NCI-H510A (cell line): ENCODE measurements at regions not wholly inside any gene's neighbourhood (a gene's known extent, or its start where the extent isn't known, plus 50 kb on each side); places are given as distances from the start of the nearest gene placed in this dataset.

Experiments
- DNase-seq: peaks from one replicate; lab custom pipeline; 2025; lab: John Stamatoyannopoulos, UW

GRCh38 chr10:78567680-78568455, 500.9 kb upstream of the ZMIZ1 start:
- peak; percentile 60 for DNase-seq

GRCh38 chr10:78568620-78569019, 500.1 kb upstream of the ZMIZ1 start:
- DNase-seq = no peak

GRCh38 chr10:78570633-78571235, 498.0 kb upstream of the ZMIZ1 start:
- DNase-seq = no peak

- no peak for DNase-seq
These were observed 497.5 kb upstream of the ZMIZ1 start for GRCh38 chr10:78571286-78571685.

GRCh38 chr10:78571891-78572290, 496.9 kb upstream of the ZMIZ1 start:
- DNase-seq = no peak

- no peak for DNase-seq
These were observed 496.2 kb upstream of the ZMIZ1 start for GRCh38 chr10:78572565-78572964.

GRCh38 chr10:78574547-78574946, 494.2 kb upstream of the ZMIZ1 start:
- no peak for DNase-seq

- DNase-seq = no peak
These were observed 493.4 kb upstream of the ZMIZ1 start for GRCh38 chr10:78575400-78575799.

GRCh38 chr10:78576276-78576675, 492.5 kb upstream of the ZMIZ1 start:
- no peak for DNase-seq

GRCh38 chr10:78577712-78578111, 491.1 kb upstream of the ZMIZ1 start:
- DNase-seq = no peak

- no peak for DNase-seq
These were observed 489.8 kb upstream of the ZMIZ1 start for GRCh38 chr10:78578929-78579328.

- DNase-seq = no peak
These were observed 489.2 kb upstream of the ZMIZ1 start for GRCh38 chr10:78579576-78579975.

- DNase-seq = no peak
These were observed 488.8 kb upstream of the ZMIZ1 start for GRCh38 chr10:78579995-78580394.

- no peak for DNase-seq
These were observed 487.6 kb upstream of the ZMIZ1 start for GRCh38 chr10:78581133-78581694.

- no peak for DNase-seq
These were observed 486.2 kb upstream of the ZMIZ1 start for GRCh38 chr10:78582540-78582939.

GRCh38 chr10:78584266-78584665, 484.5 kb upstream of the ZMIZ1 start:
- DNase-seq = no peak

GRCh38 chr10:78584681-78585080, 484.1 kb upstream of the ZMIZ1 start:
- DNase-seq = no peak

GRCh38 chr10:78585952-78586351, 482.8 kb upstream of the ZMIZ1 start:
- no peak for DNase-seq

GRCh38 chr10:78588194-78588811, 480.5 kb upstream of the ZMIZ1 start:
- no peak for DNase-seq

GRCh38 chr10:78589687-78590086, 479.1 kb upstream of the ZMIZ1 start:
- no peak for DNase-seq

GRCh38 chr10:78591066-78591465, 477.7 kb upstream of the ZMIZ1 start:
- no peak for DNase-seq

- DNase-seq = peak; percentile 81
These were observed 474.1 kb upstream of the ZMIZ1 start for GRCh38 chr10:78594559-78595268.
